HFF-Myc (cell line): ENCODE measurements at regions not wholly inside any gene's neighbourhood (a gene's known extent, or its start where the extent isn't known, plus 50 kb on each side); places are given as distances from the start of the nearest gene placed in this dataset.

Experiments used
- DNase-seq: peaks from one replicate; pipeline ENCODE4 v3.0.0-alpha.2; 2011; ENCODE audit warnings: low read depth; ENCODE audit errors: extremely low read depth
- H3K4me3 ChIP-seq: replicated peaks from 2 replicates; pipeline ENCODE4 v1.5.1; 2011; ENCODE audit warnings: low read depth, mild to moderate bottlenecking, control low read depth, low read length
- TF ChIP-seq, protein P1 (sequence below): IDR thresholded peaks from 2 replicates; pipeline ENCODE4 v1.5.1; 2012; ENCODE audit warnings: mild to moderate bottlenecking, low read depth, low read length, control low read depth; ENCODE audit errors: missing control alignments

DNA sequence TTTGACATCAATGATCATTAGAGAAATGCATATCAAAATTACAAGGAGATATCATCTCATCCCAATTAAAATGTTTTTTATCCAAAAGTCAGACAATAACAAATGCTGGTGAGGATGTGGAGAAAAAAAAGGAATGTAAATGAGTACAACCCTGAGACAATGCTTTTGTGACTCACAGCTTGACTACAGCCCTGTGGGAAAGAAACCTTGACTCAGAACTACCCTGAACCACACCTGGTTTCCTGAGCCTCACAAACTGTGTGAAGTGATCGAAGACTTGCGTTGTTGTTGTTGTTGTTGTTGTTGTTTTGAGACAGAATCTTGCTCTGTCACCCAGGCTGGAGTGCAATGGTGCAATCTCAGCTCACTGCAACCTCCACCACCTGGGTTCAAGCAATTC, 266.6 kb upstream of the MYT1L start:
- no peak for DNase-seq
- no peak overlapping the region for H3K4me3 ChIP-seq
- TF ChIP-seq, protein P1, sequence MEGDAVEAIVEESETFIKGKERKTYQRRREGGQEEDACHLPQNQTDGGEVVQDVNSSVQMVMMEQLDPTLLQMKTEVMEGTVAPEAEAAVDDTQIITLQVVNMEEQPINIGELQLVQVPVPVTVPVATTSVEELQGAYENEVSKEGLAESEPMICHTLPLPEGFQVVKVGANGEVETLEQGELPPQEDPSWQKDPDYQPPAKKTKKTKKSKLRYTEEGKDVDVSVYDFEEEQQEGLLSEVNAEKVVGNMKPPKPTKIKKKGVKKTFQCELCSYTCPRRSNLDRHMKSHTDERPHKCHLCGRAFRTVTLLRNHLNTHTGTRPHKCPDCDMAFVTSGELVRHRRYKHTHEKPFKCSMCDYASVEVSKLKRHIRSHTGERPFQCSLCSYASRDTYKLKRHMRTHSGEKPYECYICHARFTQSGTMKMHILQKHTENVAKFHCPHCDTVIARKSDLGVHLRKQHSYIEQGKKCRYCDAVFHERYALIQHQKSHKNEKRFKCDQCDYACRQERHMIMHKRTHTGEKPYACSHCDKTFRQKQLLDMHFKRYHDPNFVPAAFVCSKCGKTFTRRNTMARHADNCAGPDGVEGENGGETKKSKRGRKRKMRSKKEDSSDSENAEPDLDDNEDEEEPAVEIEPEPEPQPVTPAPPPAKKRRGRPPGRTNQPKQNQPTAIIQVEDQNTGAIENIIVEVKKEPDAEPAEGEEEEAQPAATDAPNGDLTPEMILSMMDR, result no peak

DNA sequence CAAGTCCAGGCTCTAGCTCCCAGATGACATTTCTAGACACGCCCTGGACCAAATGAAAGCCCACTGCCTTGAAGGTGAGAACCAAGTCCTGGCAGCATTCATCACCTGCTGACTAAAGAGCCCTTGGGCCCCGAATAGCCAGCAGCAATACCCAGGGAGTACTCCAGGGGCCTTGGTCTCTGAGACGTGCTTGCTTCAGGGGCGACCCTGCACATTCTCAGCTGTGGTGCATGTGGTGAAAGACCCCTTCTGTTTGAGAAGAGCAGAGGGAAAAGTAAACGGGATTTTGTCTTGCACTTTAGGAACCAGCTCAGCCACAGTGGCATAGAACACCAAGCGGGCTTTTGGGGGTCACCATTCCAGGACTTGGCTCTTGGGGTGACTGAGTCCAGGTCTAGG, 260.5 kb upstream of the MYT1L start:
- H3K4me3 ChIP-seq, result no peak overlapping the region
- no peak for DNase-seq
- TF ChIP-seq, protein P1, result no peak

DNA sequence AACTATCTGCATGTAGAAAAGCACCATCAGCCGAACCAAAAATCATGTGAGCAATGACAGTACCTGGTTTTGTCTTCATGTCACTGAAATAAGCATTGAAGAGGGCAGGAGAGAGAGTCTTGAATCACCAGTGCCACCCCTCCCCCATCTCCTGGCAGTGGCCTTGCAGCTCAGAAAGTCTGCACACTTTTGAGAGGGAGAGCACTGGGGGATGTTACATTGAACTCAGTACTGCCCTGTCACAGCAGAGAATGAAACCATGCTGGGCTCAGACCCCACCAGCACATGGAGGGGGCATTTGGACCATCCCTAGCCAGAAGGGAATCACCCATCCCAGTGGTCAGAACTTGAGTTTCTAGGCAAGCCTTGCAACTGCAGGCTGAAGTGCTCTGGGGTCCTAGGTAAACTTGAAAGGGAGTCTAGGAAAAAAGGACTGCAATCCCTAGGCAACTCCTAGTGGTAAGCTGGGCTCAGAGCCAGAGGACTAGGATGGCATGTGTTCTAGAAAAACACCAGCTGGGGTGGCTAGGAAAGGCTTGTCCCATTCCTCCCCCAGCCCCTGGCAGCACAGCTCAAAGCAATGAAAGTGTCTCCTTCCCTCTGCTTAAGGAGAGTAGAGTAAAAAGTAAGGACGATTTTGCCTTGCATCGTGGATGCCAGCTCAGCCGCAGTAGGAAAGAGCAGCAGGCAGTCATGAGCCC, 259.9 kb upstream of the MYT1L start:
- TF ChIP-seq, protein P1, result no peak
- DNase-seq, result no peak

DNA sequence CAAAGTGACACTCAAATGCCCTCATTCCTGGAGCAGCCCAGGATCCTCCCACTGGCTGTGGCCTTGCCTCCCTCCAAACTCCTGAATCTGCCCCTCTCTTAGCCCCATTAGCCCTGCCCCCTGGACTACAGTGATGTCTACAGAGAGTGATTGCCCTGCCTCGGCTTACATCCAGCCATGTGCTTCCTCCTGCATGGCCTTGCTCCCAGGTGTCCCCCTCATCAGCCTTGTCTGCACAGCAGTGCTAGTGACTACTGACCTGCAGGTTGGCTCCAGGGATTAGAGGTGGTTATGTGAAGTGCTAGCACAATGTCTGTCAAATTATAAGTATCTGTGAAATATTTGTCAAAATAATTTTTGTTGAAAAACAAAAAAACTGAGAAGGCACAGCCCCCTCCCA, 259.1 kb upstream of the MYT1L start:
- TF ChIP-seq, protein P1, result no peak
- H3K4me3 ChIP-seq, result no peak overlapping the region
- no peak for DNase-seq

More for the DNA sequence above, 259.9 kb upstream of the MYT1L start:
- H3K4me3 ChIP-seq, result no peak overlapping the region

DNA sequence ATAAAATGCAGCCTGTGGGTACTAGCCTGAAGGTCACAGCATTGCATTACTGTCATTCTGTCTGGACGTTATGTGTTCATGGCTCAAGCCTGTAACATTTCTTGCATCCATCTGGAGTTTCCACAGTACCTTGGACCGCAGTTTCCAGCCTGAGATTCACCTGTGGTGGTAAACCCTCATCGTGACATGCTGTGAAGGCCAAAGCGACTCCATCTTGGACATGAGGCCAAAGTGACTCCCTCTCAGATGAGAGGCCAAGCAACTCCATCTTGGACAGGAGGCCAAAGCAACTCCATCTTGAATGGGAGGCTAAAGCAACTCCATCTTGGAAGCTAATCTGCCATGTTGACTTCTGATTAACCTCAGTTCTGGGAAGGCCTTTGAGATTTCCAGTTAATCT, 257.7 kb upstream of the MYT1L start:
- TF ChIP-seq, protein P1, result no peak
- no peak for DNase-seq
- H3K4me3 ChIP-seq, result no peak overlapping the region

DNA sequence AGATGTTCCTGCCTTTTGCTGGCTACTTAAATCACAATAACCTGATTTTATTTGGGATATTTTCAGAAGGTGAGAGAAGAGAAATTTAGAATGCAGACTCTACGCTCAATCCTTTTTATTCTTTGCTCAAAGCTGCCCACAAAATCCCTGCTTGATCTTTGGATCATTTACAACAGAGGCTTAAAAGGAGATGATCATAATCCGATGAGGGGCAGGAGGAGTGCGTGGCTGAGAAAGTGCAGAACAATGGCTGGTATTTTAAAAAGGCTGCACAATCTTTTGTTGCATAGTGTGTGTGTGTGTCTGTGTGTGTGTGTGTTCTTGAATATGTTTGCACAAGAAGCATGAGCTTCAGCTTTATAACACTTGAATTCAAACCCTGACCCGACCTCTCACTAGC, 256.3 kb upstream of the MYT1L start:
- TF ChIP-seq, protein P1, result no peak
- DNase-seq, result no peak
- H3K4me3 ChIP-seq, result no peak overlapping the region

DNA sequence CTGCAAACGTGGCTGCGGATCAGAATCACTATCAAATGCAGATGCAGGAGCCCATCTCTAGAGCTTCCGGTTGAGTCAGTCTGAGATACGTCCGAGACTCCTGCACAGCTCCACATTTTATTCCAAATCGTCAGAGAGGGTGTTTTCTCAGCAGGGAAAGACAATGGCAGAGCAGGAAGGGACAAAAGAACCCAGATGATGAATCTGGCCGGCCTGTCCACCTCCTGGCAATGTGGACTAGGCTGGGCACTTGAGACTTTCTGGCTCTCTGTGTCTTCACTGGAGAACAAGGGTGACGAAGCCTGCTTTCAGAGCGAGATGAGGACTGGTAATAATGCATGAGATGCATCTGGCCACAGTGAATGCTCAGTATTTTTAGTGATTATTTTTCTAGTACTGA, 255.9 kb upstream of the MYT1L start:
- DNase-seq, result no peak
- H3K4me3 ChIP-seq, result no peak overlapping the region
- TF ChIP-seq, protein P1, result no peak
